GM21723 (cell line): ENCODE measurements at regions not wholly inside any gene's neighbourhood (a gene's known extent, or its start where the extent isn't known, plus 50 kb on each side); places are given as distances from the start of the nearest gene placed in this dataset.

Experiments used
- ATAC-seq: cut with Tn5 transposase; IDR thresholded peaks from one replicate; pipeline ENCODE4 v1.9.1; 2021; ENCODE audit warnings: mild to moderate bottlenecking, moderate library complexity; ENCODE audit not compliant: unreplicated experiment

- ATAC-seq = no peak
Observed at GRCh38 chr6:142500250-142500786, 198.5 kb downstream of the ADGRG6 start.

GRCh38 chr6:142501795-142502194, 200.0 kb downstream of the ADGRG6 start:
- ATAC-seq = no peak

DNA sequence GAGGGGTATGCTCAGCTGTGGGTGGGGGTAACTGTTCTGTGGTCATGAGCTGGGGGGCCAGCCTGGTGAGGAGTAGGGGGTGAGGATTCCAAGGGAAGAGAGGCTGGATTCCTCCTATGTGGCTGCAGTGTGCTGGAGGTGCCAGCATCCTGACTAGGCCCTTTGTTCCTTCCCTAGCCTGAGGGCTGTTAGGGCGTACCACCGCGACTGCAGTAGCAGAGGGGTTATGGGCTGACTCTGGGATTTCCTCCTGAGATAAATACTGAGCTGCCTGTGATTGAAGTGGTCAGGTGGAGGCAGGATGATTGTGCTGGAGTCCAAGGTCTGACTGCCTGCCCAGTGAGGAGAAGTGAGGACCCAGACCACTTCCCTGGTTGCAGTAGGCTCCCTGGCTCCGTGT, 205.3 kb downstream of the ADGRG6 start:
- no peak for ATAC-seq

DNA sequence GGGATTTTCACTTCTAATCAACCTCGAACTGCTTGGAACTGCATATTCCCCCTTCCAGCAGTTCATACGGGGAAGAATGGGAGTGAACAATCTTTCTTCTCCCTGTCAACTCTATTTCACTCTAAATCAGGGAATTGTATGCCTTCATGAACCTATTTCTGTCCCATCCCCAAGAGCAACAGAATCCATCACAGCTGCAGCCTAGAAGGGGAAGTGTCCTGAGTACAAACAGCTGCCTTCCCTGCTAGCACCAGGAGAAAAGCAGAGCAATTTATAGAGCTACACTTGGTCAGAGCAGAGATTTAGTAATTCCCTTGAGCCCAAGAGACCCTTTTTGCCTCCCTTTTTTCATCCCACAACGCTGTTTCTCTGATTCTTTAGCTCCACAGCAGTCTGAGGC, 208.4 kb downstream of the ADGRG6 start:
- ATAC-seq = no peak

DNA sequence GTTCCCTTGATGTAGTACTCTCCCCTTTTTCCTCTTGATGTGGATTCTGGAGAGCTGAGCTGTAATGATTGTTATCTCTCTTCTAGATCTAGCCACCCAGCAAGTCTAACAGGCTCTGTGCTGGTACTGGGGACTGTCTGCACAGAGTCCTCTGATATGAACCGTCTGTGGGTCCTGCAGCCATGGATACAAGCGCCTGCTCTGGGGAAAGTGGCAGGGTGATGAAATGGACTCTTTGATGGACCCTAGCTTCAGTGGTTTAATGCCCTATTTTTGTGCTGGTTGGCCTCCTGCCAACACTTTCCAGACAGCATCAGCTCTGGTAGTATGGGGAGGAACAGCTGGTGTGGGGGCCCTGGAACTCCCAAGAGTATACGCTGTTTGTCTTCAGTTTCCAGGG, 216.3 kb downstream of the ADGRG6 start:
- no peak for ATAC-seq

GRCh38 chr6:142518761-142519160, 217.0 kb downstream of the ADGRG6 start:
- no peak for ATAC-seq

GRCh38 chr6:142521791-142522190, 220.0 kb downstream of the ADGRG6 start:
- ATAC-seq = no peak

DNA sequence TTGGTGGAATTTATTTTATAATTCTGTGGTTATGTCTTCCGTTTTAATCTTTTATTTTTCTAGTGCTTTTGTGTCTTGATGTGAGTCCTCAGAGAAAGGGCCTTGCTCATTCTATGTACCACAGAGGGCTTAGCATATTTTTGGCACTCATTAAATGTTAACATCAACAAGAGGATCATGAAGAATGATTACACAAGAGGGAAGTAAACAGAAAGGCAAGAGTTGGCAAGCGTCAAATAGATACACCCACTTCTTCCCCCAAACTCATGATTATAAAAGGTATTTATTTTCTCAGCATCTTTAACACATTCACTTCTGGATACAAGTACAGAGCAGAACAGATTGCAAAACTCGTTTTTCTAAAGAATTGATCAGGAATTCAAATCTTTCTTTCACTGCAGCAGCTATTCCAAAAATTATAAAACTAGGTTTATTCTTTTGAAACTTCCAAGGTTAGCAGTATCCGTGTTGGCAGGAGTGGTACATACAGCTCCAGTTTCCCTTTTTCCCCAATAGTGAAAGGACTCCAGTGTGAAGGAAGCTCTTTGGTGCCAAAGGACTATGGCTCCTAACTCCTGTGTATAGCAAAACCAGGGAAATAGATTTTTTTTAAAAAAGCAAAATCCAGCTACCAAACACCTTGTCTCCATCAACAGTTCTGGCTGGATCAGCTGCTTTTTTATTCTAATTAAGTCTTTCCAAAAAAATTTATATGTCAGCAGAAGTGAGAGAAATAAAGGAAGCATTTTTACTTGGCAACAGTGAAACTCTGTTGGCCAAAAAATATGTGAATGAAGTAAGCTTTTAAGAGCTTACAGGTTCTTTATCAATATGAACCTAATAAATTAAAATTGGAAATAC, 221.9 kb downstream of the ADGRG6 start:
- ATAC-seq = no peak

DNA sequence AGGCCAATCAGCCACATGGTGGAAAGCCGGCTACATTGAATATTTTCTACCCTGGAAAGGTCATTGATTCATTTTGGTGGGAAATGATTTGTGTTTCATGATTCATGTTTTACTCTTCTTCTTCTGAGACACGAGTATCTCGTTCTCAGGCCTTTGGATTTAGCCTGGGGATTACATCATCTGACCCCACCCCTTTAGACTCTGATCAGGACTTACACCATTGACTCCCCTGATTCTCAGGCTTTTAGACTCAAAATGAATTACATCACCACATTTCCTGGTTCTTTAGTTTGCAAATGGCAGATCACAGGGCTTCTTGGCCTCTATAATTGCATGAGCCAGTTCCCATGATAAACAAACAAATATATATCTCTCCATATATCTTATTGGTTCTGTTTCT, 228.8 kb downstream of the ADGRG6 start:
- no peak for ATAC-seq

GRCh38 chr6:142531727-142532126, 229.9 kb downstream of the ADGRG6 start:
- no peak for ATAC-seq

GRCh38 chr6:142534076-142534475, 232.3 kb downstream of the ADGRG6 start:
- ATAC-seq = no peak

GRCh38 chr6:142534484-142534883, 232.7 kb downstream of the ADGRG6 start:
- no peak for ATAC-seq

GRCh38 chr6:142537612-142538478, 236.0 kb downstream of the ADGRG6 start:
- ATAC-seq = no peak

DNA sequence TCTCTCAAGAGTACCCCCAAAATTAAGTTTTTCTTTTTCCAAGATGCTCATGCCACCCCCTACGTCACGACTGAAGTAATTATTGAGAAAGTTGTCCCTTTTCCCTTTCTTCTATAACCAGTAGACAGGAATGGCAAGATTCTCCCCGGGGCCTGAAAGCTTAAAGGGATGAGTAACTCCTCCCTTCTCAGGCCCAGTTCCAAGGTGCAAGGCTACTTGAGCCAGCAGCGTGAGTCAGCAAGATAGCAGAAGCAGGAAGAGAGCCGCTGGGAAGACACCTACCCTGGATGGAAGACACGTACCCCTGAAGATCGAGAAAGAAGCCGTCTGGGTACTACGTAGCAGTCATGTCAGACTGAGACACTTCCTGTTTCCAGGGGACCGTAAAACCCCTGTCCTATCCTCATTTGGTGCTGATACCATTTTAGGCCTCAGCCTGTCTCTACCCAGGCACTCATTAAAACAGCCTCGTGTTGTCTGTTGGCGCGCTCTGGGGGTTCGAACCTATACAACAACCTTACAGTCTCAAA, 241.0 kb downstream of the ADGRG6 start:
- ATAC-seq = no peak

GRCh38 chr6:142543606-142544005, 241.8 kb downstream of the ADGRG6 start:
- ATAC-seq = no peak

- ATAC-seq = no peak
Observed at GRCh38 chr6:142544199-142544838, 242.5 kb downstream of the ADGRG6 start.

- ATAC-seq = no peak
Observed at GRCh38 chr6:142545147-142545546, 243.3 kb downstream of the ADGRG6 start.

- no peak for ATAC-seq
Observed at GRCh38 chr6:142548566-142548965, 246.8 kb downstream of the ADGRG6 start.

DNA sequence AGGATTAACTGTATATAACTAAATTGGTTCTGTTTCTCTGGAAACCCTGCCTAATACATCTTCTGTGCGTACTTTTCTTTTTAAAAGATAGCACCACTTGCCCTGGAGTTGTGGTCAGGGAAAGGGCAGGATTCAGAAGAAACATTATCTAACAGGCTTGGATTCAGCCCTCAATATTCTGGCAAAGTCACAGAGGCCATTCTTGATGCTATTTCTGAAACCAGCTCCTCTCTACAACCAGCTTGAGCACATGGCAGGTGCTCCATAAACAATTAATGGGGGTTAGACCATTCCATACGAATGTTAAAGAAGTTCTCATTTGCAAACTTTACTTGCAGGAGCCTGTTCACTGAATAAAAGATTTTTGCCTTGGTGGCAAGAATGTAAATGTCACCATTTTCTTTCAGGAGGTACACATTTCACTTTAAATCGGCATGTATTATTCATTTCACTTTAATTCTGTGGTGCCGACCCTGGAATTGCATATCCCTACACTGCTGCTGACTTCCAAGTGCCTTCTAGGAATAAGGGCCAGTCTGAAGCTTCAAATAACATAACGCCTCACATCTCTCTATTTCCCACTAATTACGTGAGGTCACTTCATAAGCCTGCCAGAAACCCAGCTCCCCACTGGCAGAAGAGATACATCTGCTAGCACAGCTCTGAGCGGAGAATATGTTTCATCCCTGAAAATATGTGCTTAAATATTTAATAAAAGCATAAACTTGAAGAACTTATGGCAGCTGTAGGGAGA, 248.7 kb downstream of the ADGRG6 start:
- no peak for ATAC-seq

DNA sequence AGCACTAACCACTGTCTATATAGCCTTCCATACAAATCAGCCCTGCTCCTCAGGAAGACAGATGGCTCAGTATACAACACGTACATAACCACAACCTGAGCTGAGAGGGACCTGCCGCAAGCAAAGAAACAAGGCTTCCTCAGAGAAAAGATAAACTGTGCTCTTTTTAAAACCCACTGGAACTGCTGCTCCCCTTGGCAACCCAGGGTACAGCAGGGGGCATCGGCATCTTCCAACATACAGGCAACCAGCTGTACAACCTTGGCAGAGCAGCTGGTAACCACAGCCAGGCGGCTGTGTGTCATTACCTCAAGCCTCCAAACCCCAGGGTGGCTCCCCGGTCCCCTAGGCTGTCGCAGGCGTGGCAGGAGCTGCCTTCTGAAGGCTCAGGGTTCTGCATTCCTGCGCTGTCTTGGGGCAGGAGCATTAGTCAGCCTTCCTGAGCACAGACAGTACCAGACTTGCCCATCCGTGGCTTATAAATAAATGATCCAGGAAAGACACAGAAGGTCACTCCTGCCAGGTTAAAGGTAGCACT, 249.5 kb downstream of the ADGRG6 start:
- no peak for ATAC-seq
